ENCODE measurements at regions not wholly inside any gene's neighbourhood (a gene's known extent, or its start where the extent isn't known, plus 50 kb on each side); places are given as distances from the start of the nearest gene placed in this dataset.

GRCh38 chr2:3138621-3139020, 239.0 kb downstream of the EIPR1 start:
- no peak for DNase-seq (ENCODE audit: low spot score)

- DNase-seq (ENCODE audit: low spot score) = no peak
These were observed 239.8 kb downstream of the EIPR1 start for GRCh38 chr2:3137651-3138300.

GRCh38 chr2:3135676-3136075, 241.9 kb downstream of the EIPR1 start:
- no peak for DNase-seq (ENCODE audit: low spot score)

- DNase-seq (ENCODE audit: low spot score) = no peak
These were observed 243.5 kb downstream of the EIPR1 start for GRCh38 chr2:3134026-3134571.

GRCh38 chr2:3132966-3133365, 244.7 kb downstream of the EIPR1 start:
- DNase-seq (ENCODE audit: low spot score) = no peak

- no peak for DNase-seq (ENCODE audit: low spot score)
These were observed 245.2 kb downstream of the EIPR1 start for GRCh38 chr2:3132466-3132865.

GRCh38 chr2:3131636-3132326, 245.8 kb downstream of the EIPR1 start:
- DNase-seq (ENCODE audit: low spot score) = no peak

- DNase-seq (ENCODE audit: low spot score) = no peak
These were observed 246.6 kb downstream of the EIPR1 start for GRCh38 chr2:3130889-3131635.

- DNase-seq (ENCODE audit: low spot score) = no peak
These were observed 247.2 kb downstream of the EIPR1 start for GRCh38 chr2:3130444-3130843.

- DNase-seq (ENCODE audit: low spot score) = no peak
These were observed 247.8 kb downstream of the EIPR1 start for GRCh38 chr2:3129867-3130266.

- DNase-seq (ENCODE audit: low spot score) = no peak
These were observed 248.8 kb downstream of the EIPR1 start for GRCh38 chr2:3128786-3129185.

- no peak for DNase-seq (ENCODE audit: low spot score)
These were observed 249.9 kb downstream of the EIPR1 start for GRCh38 chr2:3127710-3128109.

GRCh38 chr2:3126911-3127621, 250.6 kb downstream of the EIPR1 start:
- no peak for DNase-seq (ENCODE audit: low spot score)

- DNase-seq (ENCODE audit: low spot score) = no peak
These were observed 251.3 kb downstream of the EIPR1 start for GRCh38 chr2:3126171-3126910.

- no peak for DNase-seq (ENCODE audit: low spot score)
These were observed 251.9 kb downstream of the EIPR1 start for GRCh38 chr2:3125761-3126130.

GRCh38 chr2:3125001-3125760, 252.4 kb downstream of the EIPR1 start:
- DNase-seq (ENCODE audit: low spot score) = no peak

GRCh38 chr2:3122525-3122924, 255.1 kb downstream of the EIPR1 start:
- no peak for DNase-seq (ENCODE audit: low spot score)

GRCh38 chr2:3121601-3122000, 256.0 kb downstream of the EIPR1 start:
- peak; percentile 7 for DNase-seq (ENCODE audit: low spot score)

GRCh38 chr2:3117650-3118216, 259.9 kb downstream of the EIPR1 start:
- DNase-seq (ENCODE audit: low spot score) = no peak

GRCh38 chr2:3116371-3116770, 261.2 kb downstream of the EIPR1 start:
- no peak for DNase-seq (ENCODE audit: low spot score)

Measured in RKO (cell line).